Mesendoderm (in vitro differentiated cells): ENCODE measurements at regions not wholly inside any gene's neighbourhood (a gene's known extent, or its start where the extent isn't known, plus 50 kb on each side); places are given as distances from the start of the nearest gene placed in this dataset.

ENCODE experiments used
- DNase-seq: peaks from one replicate; pipeline ENCODE4 v3.0.0; 2013
- H2AK5ac ChIP-seq: 2 replicates; pipeline ENCODE4 v1.6.1; 2013; ENCODE audit warnings: low read length, inconsistent platforms
- H2BK120ac ChIP-seq: 2 replicates; pipeline ENCODE4 v1.6.1; 2013; ENCODE audit warnings: low read depth, mild to moderate bottlenecking, low read length, moderate library complexity, mixed read lengths
- H2BK15ac ChIP-seq: replicated peaks from 2 replicates; pipeline ENCODE4 v1.6.1; 2013; ENCODE audit warnings: low read depth, mild to moderate bottlenecking, moderate library complexity
- H2BK5ac ChIP-seq: 2 replicates; pipeline ENCODE4 v1.6.1; 2013; ENCODE audit warnings: low read length, inconsistent platforms
- H3K18ac ChIP-seq: 2 replicates; pipeline ENCODE4 v1.6.1; 2013; ENCODE audit warnings: mild to moderate bottlenecking, low read length, mixed read lengths
- H3K23ac ChIP-seq: one replicate; pipeline ENCODE4 v1.6.1; 2013; ENCODE audit warnings: low read length
- H3K27ac ChIP-seq: 2 replicates; pipeline ENCODE4 v1.5.1; 2013; ENCODE audit warnings: low read depth, mild to moderate bottlenecking, inconsistent platforms, low read length, moderate library complexity
- H3K27me3 ChIP-seq: 2 replicates; pipeline ENCODE4 v1.6.1; 2013; ENCODE audit warnings: low read length, control low read depth, mild to moderate bottlenecking, inconsistent platforms; ENCODE audit not compliant: insufficient read depth, poor library complexity
- H3K36me3 ChIP-seq: 2 replicates; pipeline ENCODE4 v1.6.1; 2013; ENCODE audit warnings: low read length, inconsistent platforms; ENCODE audit not compliant: control insufficient read depth, insufficient read depth
- H3K4ac ChIP-seq: one replicate; pipeline ENCODE4 v1.6.1; 2013; ENCODE audit warnings: low read depth, mild to moderate bottlenecking, low read length, moderate library complexity
- H3K4me1 ChIP-seq: 2 replicates; pipeline ENCODE4 v1.6.1; 2013; ENCODE audit warnings: low read depth, low read length, inconsistent platforms; ENCODE audit not compliant: control insufficient read depth
- H3K4me2 ChIP-seq: 2 replicates; pipeline ENCODE4 v1.6.1; 2013; ENCODE audit warnings: low read length
- H3K4me3 ChIP-seq: 2 replicates; pipeline ENCODE4 v1.5.1; 2013; ENCODE audit warnings: mild to moderate bottlenecking, low read length
- H3K56ac ChIP-seq: one replicate; pipeline ENCODE4 v1.6.1; 2013; ENCODE audit warnings: low read length
- H3K79me1 ChIP-seq: 2 replicates; pipeline ENCODE4 v1.6.1; 2013; ENCODE audit warnings: low read length, inconsistent platforms
- H3K79me2 ChIP-seq: 2 replicates; pipeline ENCODE4 v1.6.1; 2013; ENCODE audit warnings: mild to moderate bottlenecking, low read length; ENCODE audit not compliant: control insufficient read depth, insufficient read depth
- H3K9ac ChIP-seq: 2 replicates; pipeline ENCODE4 v1.6.1; 2013; ENCODE audit warnings: low read length, inconsistent platforms
- H4K5ac ChIP-seq: one replicate; pipeline ENCODE4 v1.6.1; 2013; ENCODE audit warnings: low read length
- H4K8ac ChIP-seq: one replicate; pipeline ENCODE4 v1.6.1; 2013; ENCODE audit warnings: low read depth, mild to moderate bottlenecking, control low read depth, low read length, moderate library complexity
- WGBS: extraction: QIAGEN DNeasy Blood & Tissue Kit; methylation state at CpG from one replicate; pipeline ENCODE4 v1.1.7; 2013; ENCODE audit warnings: low lambda C conversion rate, missing lambda C conversion rate; ENCODE audit not compliant: insufficient coverage; ENCODE audit errors: extremely low coverage; 5-methylcytosine and 5-hydroxymethylcytosine counted together

DNA sequence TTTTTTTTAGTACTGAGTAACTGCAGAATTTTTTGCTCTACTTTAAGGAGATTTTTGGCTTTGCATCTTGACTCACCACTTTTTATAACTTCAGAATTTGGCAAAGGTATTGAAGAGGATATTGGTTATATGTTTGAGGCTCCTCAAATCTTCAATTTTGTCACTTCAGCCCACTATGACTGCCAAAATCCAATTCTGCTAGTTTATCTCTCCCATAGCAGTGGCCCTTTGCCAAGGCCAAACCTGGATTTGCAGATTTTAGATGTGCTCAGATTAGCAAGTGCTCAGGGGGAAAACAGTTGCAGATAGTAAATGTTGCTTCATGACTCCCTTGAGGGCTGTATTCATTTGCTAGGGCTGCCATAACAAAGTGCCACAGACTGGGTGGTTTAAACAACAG, 427.5 kb downstream of the ADRA2A start:
- no peaks in the 10 kb centered on the region for H3K79me1 ChIP-seq
- H3K4me3 ChIP-seq: no peak overlapping the region
- no peak overlapping the region for H3K23ac ChIP-seq
- no peaks in the 10 kb centered on the region for H3K36me3 ChIP-seq
- no peak overlapping the region for H3K56ac ChIP-seq
- DNase-seq: no peak
- no peak overlapping the region for H3K4me2 ChIP-seq
- no peak overlapping the region for H4K8ac ChIP-seq
- peaks cover 2% of the 10 kb centered on the region for H3K4me1 ChIP-seq
- no peak overlapping the region for H3K9ac ChIP-seq
- no peak overlapping the region for H4K5ac ChIP-seq
- H2BK15ac ChIP-seq: no peak overlapping the region
- H2BK5ac ChIP-seq: no peak overlapping the region
- H3K27ac ChIP-seq: no peak overlapping the region
- no peaks in the 10 kb centered on the region for H3K27me3 ChIP-seq
- H3K18ac ChIP-seq: no peak overlapping the region
- H3K4ac ChIP-seq: no peak overlapping the region
- H2AK5ac ChIP-seq: no peak overlapping the region
- no peaks in the 10 kb centered on the region for H3K79me2 ChIP-seq
- no peak overlapping the region for H2BK120ac ChIP-seq

- Histone ChIP-seq H2BK120ac (no peak overlapping the region), H3K4me2 (no peak overlapping the region), H4K5ac (no peak overlapping the region), H2AK5ac (no peak overlapping the region), H2BK5ac (no peak overlapping the region), H3K79me2 (no peaks in the 10 kb centered on the region), H3K4ac (no peak overlapping the region), H3K79me1 (no peaks in the 10 kb centered on the region), H3K27ac (no peak overlapping the region), H3K18ac (no peak overlapping the region), H3K27me3 (no peaks in the 10 kb centered on the region), H3K36me3 (no peaks in the 10 kb centered on the region), H2BK15ac (no peak overlapping the region), H3K56ac (no peak overlapping the region), H3K4me1 (peaks cover 2% of the 10 kb centered on the region), H3K23ac (no peak overlapping the region), H3K4me3 (no peak overlapping the region), H3K9ac (no peak overlapping the region), H4K8ac (no peak overlapping the region)
- no CpG with 5 or more reads among the region's 3 CpGs for WGBS
- DNase-seq: no peak
These were observed 429.6 kb downstream of the ADRA2A start for GRCh38 chr10:111506266-111507034.

DNA sequence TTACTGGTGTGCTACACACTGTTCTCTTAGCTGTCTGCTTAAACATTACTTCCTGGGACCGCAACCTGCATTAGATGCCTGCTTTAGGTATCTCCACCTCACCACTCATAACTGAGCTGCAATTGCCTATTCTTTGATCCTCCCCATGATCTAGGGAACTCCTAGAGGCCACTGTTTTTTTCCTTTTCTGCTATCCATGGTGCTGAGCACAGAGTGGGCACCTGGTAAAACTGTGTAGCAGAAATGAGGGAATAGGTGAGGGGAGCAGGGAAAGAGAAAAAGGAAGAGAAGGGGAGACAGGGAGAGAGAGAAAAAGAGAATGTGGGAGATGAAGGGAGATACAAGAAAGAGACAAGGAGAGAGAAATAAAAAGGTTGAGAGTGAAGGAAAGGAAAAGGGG, 434.9 kb downstream of the ADRA2A start:
- Histone ChIP-seq H2BK5ac (no peak overlapping the region), H3K23ac (no peak overlapping the region), H2BK120ac (no peak overlapping the region), H3K4ac (no peak overlapping the region), H3K79me2 (no peaks in the 10 kb centered on the region), H3K18ac (no peak overlapping the region), H2BK15ac (no peak overlapping the region), H3K36me3 (no peaks in the 10 kb centered on the region), H3K4me1 (peaks cover 2% of the 10 kb centered on the region), H2AK5ac (no peak overlapping the region), H4K5ac (no peak overlapping the region), H3K4me2 (no peak overlapping the region), H4K8ac (no peak overlapping the region), H3K56ac (no peak overlapping the region), H3K9ac (no peak overlapping the region), H3K27me3 (no peaks in the 10 kb centered on the region), H3K27ac (no peak overlapping the region), H3K79me1 (no peaks in the 10 kb centered on the region), H3K4me3 (no peak overlapping the region)
- DNase-seq: peak; percentile 43
- no CpG with 5 or more reads among the region's 1 CpG for WGBS

- H3K36me3 ChIP-seq: no peaks in the 10 kb centered on the region
- H3K4me2 ChIP-seq: no peak overlapping the region
- no peaks in the 10 kb centered on the region for H3K4me1 ChIP-seq
- no peak overlapping the region for H3K27ac ChIP-seq
- no peaks in the 10 kb centered on the region for H3K27me3 ChIP-seq
- no peak overlapping the region for H2BK5ac ChIP-seq
- H3K4me3 ChIP-seq: no peak overlapping the region
- no peak overlapping the region for H4K8ac ChIP-seq
- no peak overlapping the region for H2AK5ac ChIP-seq
- H2BK15ac ChIP-seq: no peak overlapping the region
- no peak overlapping the region for H3K4ac ChIP-seq
- no peak overlapping the region for H3K23ac ChIP-seq
- no CpG with 5 or more reads among the region's 4 CpGs for WGBS
- no peak overlapping the region for H4K5ac ChIP-seq
- no peak for DNase-seq
- no peak overlapping the region for H2BK120ac ChIP-seq
- no peak overlapping the region for H3K18ac ChIP-seq
- H3K79me1 ChIP-seq: no peaks in the 10 kb centered on the region
- H3K9ac ChIP-seq: no peak overlapping the region
- no peaks in the 10 kb centered on the region for H3K79me2 ChIP-seq
- H3K56ac ChIP-seq: no peak overlapping the region
These were observed 438.4 kb downstream of the ADRA2A start for GRCh38 chr10:111515264-111515663.

- Histone ChIP-seq H4K5ac (no peak overlapping the region), H2BK15ac (no peak overlapping the region), H2AK5ac (no peak overlapping the region), H2BK5ac (no peak overlapping the region), H3K18ac (no peak overlapping the region), H2BK120ac (no peak overlapping the region), H3K9ac (no peak overlapping the region), H3K27me3 (no peaks in the 10 kb centered on the region), H3K27ac (no peak overlapping the region), H3K79me1 (no peaks in the 10 kb centered on the region), H3K4ac (no peak overlapping the region), H3K4me2 (no peak overlapping the region), H3K56ac (no peak overlapping the region), H3K4me1 (no peaks in the 10 kb centered on the region), H3K79me2 (no peaks in the 10 kb centered on the region), H3K23ac (no peak overlapping the region), H3K4me3 (no peak overlapping the region), H3K36me3 (no peaks in the 10 kb centered on the region), H4K8ac (no peak overlapping the region)
- DNase-seq: no peak
These were observed 438.9 kb downstream of the ADRA2A start for GRCh38 chr10:111515706-111516105.

DNA sequence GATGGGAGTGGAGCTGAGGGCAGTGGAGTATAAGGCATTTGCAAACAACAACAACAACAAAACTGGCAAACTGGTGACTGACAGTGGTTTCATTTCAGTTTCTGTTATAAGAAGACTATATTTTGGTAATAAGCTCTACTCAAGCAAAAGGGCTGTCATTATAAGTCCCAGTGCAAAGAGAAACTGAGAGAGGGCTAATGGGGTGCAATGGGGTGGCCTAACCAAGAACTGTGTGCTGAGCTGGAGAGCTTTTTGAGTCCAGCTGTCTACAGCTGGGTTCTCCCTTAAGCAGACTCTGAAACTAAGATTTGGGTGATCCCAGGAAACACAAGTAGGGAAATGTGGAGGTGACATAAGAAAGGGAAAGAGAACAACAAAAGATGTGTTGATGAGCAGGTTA, 439.3 kb downstream of the ADRA2A start:
- Histone ChIP-seq H3K9ac (no peak overlapping the region), H2BK5ac (no peak overlapping the region)

More for the DNA sequence above, 439.3 kb downstream of the ADRA2A start:
- H3K27ac ChIP-seq: no peak overlapping the region
- H3K56ac ChIP-seq: no peak overlapping the region
- DNase-seq: no peak
- no peak overlapping the region for H3K23ac ChIP-seq
- no peak overlapping the region for H4K8ac ChIP-seq
- H2AK5ac ChIP-seq: no peak overlapping the region
- H3K18ac ChIP-seq: no peak overlapping the region
- no peak overlapping the region for H2BK120ac ChIP-seq
- H3K36me3 ChIP-seq: no peaks in the 10 kb centered on the region
- H3K4me1 ChIP-seq: no peaks in the 10 kb centered on the region
- no peak overlapping the region for H3K4ac ChIP-seq
- no peak overlapping the region for H3K4me2 ChIP-seq
- H3K79me1 ChIP-seq: no peaks in the 10 kb centered on the region
- no peaks in the 10 kb centered on the region for H3K79me2 ChIP-seq
- H2BK15ac ChIP-seq: no peak overlapping the region
- no peak overlapping the region for H3K4me3 ChIP-seq
- no peaks in the 10 kb centered on the region for H3K27me3 ChIP-seq
- H4K5ac ChIP-seq: no peak overlapping the region
